ENCODE measurements at regions not wholly inside any gene's neighbourhood (a gene's known extent, or its start where the extent isn't known, plus 50 kb on each side); places are given as distances from the start of the nearest gene placed in this dataset.
"Not testable (repeated sequence)": the region's sequence is repeated elsewhere in the genome, so short reads cannot be mapped to it uniquely, and the experiment has no call there.

GRCh38 chr15:38002883-38003477 is 68.5 kb downstream of the TMCO5A start:
- DNase-seq (ENCODE audit: low spot score) = peak; percentile 22

- DNase-seq (ENCODE audit: low spot score) = no peak
Measured at GRCh38 chr15:38004218-38004861, 69.9 kb downstream of the TMCO5A start.

DNA sequence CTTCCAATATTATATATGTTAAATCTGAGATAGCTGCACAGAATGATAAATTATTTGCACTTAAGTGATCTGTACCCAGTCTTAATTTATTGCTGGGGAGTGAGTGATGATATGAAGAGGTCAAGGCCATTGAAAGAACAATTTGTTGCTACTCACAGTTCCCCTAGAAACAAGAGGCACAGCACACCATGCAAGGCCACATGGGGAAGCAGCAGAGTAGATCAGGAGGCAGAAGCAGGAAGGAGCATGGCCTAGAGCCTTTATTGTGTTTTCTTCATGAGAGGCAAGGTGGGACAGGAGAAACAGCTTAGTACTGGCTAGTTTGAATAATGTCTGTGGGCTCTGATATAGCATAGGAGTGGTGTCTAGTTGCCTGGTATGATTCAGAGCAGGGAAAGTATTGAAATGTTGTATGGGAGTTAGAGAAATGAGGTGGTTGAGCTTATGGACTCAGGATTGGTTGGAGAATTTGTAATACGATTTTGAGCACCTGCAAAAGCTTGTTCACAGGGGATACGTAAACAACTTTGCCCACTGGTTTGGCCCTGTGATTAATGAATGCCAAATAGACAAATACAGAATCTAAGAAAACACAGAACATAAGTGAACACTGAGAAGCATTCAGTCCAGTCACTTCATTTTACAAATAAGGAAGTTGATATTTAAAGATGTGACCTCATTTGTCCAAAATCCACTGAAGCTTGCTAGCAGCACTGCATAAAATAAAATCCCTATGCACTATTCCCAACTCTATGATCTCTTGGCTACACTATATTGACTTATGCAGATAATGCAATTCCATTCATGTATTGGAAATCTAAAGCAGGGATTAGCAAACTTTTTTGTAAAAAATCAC is 71.7 kb downstream of the TMCO5A start:
- no peak for DNase-seq (ENCODE audit: low spot score)

DNA sequence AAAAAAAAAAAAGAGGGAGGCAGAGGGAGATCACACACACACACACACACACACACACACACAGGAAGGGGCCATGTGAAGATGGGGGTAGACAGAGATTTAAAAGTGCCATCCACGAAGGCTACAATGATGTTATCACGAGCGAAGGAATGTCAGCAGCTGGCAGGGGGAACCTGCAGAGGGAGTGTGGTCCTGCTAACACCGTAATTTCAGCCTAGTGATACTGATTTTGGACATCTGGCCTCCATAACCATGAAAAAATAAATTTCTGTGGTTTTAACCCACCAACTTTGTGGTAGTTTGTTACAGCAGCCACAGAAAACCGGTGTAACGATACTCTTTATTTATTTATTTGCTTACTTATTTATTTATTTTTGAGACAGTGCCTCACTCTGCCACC is 76.0 kb downstream of the TMCO5A start:
- no peak for DNase-seq (ENCODE audit: low spot score)

DNA sequence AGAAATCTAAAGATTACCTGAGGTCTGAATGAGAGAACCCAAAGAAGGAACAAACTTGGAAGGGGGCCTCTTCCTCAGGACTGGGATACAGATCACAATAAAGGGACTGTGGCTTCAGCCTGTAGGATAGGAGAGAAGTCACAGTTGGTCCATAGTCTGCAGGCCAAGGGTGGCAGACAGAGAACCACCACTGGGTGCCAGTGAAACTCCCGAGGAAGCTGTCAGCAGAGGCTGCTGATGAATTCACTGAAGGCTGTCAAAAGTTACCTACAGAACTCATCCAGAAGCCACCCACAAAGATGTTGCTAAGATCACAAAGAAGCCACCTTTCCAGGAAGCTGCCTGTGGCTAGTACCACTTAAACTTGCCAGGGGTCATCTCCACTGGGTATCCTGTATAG is 78.5 kb downstream of the TMCO5A start:
- no peak for DNase-seq (ENCODE audit: low spot score)

GRCh38 chr15:38017721-38018120 is 83.3 kb downstream of the TMCO5A start:
- no peak for DNase-seq (ENCODE audit: low spot score)

GRCh38 chr15:38019066-38019465 is 84.6 kb downstream of the TMCO5A start:
- no peak for DNase-seq (ENCODE audit: low spot score)

GRCh38 chr15:38021259-38021658 is 86.8 kb downstream of the TMCO5A start:
- no peak for DNase-seq (ENCODE audit: low spot score)

DNA sequence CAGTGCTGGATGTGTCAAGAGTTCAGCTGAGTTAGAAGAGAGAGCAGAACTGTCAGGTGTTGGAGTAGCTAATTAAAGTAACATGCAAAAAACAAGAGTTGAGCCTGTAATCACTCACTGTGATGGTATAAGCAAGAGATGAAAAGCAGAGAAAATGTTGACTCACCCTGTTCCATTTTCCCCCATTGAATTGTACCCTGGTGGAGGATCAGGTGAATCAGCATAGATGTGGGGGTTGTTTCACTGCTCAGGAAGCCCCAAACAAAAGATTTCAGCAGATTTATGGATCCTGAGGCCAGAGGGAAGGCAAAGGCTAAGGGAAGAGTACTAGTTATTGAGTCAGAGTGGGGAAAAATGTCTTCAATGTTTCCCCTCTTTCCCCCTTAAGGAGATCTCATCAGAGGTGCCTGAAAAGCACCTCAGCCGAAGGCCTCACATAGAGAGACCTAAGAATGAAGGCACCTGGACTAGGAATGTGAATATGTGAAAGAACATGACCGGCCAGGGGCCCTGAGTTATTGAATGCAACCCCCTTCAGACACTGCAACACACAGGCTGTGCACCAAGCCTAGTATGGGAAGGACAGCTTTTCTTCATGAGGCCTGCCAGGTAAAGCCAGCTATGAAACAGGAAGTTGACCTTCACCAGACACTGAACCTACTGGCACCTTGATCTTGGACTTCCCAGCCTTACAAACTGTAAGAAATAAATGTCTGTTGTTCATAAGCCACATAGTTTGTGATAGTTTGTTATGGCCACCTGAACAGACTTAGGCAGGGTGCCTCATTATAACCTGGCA is 90.1 kb downstream of the TMCO5A start:
- no peak for DNase-seq (ENCODE audit: low spot score)

- not testable (repeated sequence) for DNase-seq (ENCODE audit: low spot score)
Measured at GRCh38 chr15:38025656-38026055, 91.2 kb downstream of the TMCO5A start.

GRCh38 chr15:38028869-38029268 is 94.4 kb downstream of the TMCO5A start:
- no peak for DNase-seq (ENCODE audit: low spot score)

- DNase-seq (ENCODE audit: low spot score) = no peak
Measured at GRCh38 chr15:38029736-38030135, 95.3 kb downstream of the TMCO5A start.

GRCh38 chr15:38030609-38031008 is 96.2 kb downstream of the TMCO5A start:
- DNase-seq (ENCODE audit: low spot score) = no peak

- DNase-seq (ENCODE audit: low spot score) = no peak
Measured at GRCh38 chr15:38035701-38036100, 101.3 kb downstream of the TMCO5A start.

- DNase-seq (ENCODE audit: low spot score) = no peak
Measured at GRCh38 chr15:38036790-38037338, 102.4 kb downstream of the TMCO5A start.

DNA sequence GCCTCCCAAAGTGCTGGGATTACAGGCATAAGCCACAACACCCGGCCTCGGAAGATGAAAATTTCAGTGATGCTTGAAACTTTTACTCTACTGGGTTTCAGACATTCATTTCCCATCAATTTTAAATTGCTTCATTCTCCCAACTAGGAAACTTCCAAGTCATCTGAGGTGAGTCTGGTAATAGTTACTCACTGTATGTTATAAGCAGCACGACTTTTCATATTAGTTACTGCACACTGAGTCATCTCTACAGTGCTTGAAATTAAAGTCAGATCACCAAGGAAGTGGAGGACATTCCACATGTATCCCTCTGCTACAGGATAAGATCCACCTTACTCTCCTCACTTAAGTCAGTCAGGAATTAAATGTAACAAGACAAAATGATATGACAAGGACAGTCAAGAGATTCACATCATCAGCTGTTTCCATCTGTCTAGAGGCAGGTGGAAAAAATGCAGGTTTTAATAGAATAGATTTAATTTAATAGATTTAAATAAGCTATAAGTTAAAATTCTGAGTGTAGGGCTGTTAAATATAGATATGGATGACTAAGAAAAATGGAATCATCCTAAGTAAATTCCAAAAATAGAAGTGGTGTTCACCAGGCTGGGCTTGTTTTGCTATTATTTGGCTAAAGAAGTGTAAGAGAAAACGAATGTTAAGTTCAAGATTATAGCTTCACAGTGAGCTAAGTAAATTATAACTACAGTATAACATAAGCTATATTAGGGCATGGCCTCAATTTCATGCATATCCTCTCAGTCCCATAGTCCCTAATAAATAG is 104.4 kb downstream of the TMCO5A start:
- DNase-seq (ENCODE audit: low spot score) = no peak

DNA sequence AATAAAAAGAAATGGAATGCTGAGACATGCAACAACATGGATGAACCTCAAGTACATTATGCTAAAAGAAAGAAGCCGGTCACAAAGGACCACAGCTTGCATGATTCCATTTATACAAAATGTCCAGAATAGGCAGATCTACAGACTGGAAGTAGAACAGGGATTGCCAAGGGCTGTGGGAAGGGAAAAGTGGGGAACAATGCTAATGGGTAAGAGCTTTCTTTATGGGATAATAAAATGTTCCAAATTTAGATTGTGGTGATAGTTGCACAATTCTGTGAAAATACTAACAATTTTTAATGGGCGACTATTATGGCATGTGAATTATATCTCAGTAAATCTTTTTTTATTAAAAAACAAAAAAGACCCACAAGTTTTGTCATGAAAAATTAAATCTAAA is 106.2 kb downstream of the TMCO5A start:
- no peak for DNase-seq (ENCODE audit: low spot score)

DNA sequence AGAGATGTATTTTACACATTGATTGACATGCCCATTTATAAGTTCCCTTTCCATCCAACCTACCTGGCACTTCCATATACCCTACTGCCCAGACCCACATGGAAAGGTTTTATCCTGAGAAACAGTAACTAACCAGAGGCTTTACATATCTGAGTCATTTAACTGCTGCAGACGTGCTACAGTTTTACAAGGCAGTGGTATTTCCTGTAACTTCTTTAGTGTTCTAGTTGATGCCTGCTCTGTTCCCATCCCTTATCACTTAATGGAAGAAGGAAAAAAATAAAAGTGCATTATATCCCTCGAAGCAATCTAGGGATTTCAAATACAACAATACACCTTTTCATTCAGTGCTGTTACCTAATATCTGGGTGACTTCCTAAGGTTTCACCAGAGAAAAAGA is 107.1 kb downstream of the TMCO5A start:
- DNase-seq (ENCODE audit: low spot score) = no peak

GRCh38 chr15:38042211-38042610 is 107.8 kb downstream of the TMCO5A start:
- DNase-seq (ENCODE audit: low spot score) = no peak

GRCh38 chr15:38042707-38043445 is 108.4 kb downstream of the TMCO5A start:
- DNase-seq (ENCODE audit: low spot score) = no peak

Data from germinal center (tissue), 1 donor.